B cell (primary cell): ENCODE measurements at regions not wholly inside any gene's neighbourhood (a gene's known extent, or its start where the extent isn't known, plus 50 kb on each side); places are given as distances from the start of the nearest gene placed in this dataset.

ENCODE experiments used
- ATAC-seq: fragments of 200-7000 bp; cut with Tn5 transposase; one replicate; pipeline ENCODE4 v1.10.0; 2021; ENCODE audit warnings: low read depth, mild to moderate bottlenecking, moderate number of reproducible peaks, moderate library complexity
- CTCF ChIA-PET: fragments of 350-600 bp; sonication (Branson Sonifier 250); formaldehyde crosslinking; loops from one replicate; lab custom pipeline; 2021; ENCODE audit warnings: antibody characterized with exemption, inconsistent platforms; lab: Charles Lee
- POLR2A ChIA-PET: fragments of 350-600 bp; sonication (Branson Sonifier 250); formaldehyde crosslinking; loops from one replicate; lab custom pipeline; 2021; ENCODE audit warnings: antibody characterized with exemption; lab: Charles Lee
- DNase-seq: peaks from one replicate; pipeline ENCODE4 v3.0.0; 2013
- H2AFZ ChIP-seq: 2 replicates; pipeline ENCODE4 v1.6.1; 2012; ENCODE audit warnings: mild to moderate bottlenecking, low read depth, low read length; ENCODE audit not compliant: insufficient read depth, poor library complexity, severe bottlenecking
- H3K27ac ChIP-seq, 2 donors: 1 replicate in 1 of 2; 2 replicates in 1 of 2; pipeline ENCODE4 v1.5.1; 2012 to 2013; ENCODE audit warnings: low read length in 2 of 2, mild to moderate bottlenecking in 2 of 2, moderate library complexity in 1 of 2
- H3K27me3 ChIP-seq, 4 experiments: fragments of 200-600 bp in 1 of 4; sonication (generic) in 1 of 4; replicated peaks in 1 of 4; 1 replicate in 2 of 4; 2 replicates in 2 of 4; pipeline versions ENCODE4 v1.6.1 to v1.7.0; 2013 to 2016; ENCODE audit warnings: low read length in 3 of 4, mild to moderate bottlenecking in 2 of 4, mixed read lengths in 1 of 4, moderate library complexity in 1 of 4; ENCODE audit not compliant: insufficient read depth in 4 of 4, control insufficient read depth in 3 of 4; ENCODE audit errors: control extremely low read depth in 1 of 4
- H3K36me3 ChIP-seq, 2 experiments: replicated peaks in 1 of 2; 1 replicate in 1 of 2; 2 replicates in 1 of 2; pipeline versions ENCODE4 v1.6.1 to v1.7.1; 2013; ENCODE audit warnings: low read length in 1 of 2; ENCODE audit not compliant: insufficient read depth in 2 of 2, control insufficient read depth in 1 of 2; ENCODE audit errors: control extremely low read depth in 1 of 2, extremely low read depth in 1 of 2
- H3K4me1 ChIP-seq, 2 donors: fragments of 200-600 bp in 1 of 2; sonication (generic) in 1 of 2; 1 replicate in 1 of 2; 2 replicates in 1 of 2; pipeline versions ENCODE4 v1.5.1 to v1.6.1; 2013 to 2017; ENCODE audit warnings: low read length in 2 of 2; ENCODE audit not compliant: control insufficient read depth in 2 of 2, insufficient read depth in 2 of 2
- H3K4me2 ChIP-seq: replicated peaks from 2 replicates; pipeline ENCODE3; 2012; ENCODE audit warnings: mild to moderate bottlenecking, low read depth, low read length; ENCODE audit not compliant: poor library complexity, severe bottlenecking
- H3K4me3 ChIP-seq, 5 experiments: fragments of 200-600 bp in 1 of 5; sonication (generic) in 1 of 5; 1 replicate in 3 of 5; 2 replicates in 2 of 5; pipeline versions ENCODE4 v1.5.1 to v1.7.0; 2011 to 2016; ENCODE audit warnings: low read length in 4 of 5, mild to moderate bottlenecking in 4 of 5, low read depth in 2 of 5, control low read depth in 1 of 5, moderate library complexity in 1 of 5; ENCODE audit not compliant: insufficient read depth in 1 of 5; ENCODE audit errors: control extremely low read depth in 1 of 5, extremely low read depth in 1 of 5
- H3K79me2 ChIP-seq: fragments of 200-600 bp; sonication (generic); one replicate; pipeline ENCODE4 v1.6.0; 2016; ENCODE audit warnings: low read length; ENCODE audit not compliant: control insufficient read depth, insufficient read depth
- H3K9ac ChIP-seq: fragments of 200-600 bp; sonication (generic); 2 replicates; pipeline ENCODE4 v1.6.1; 2017; ENCODE audit warnings: mild to moderate bottlenecking, low read length, moderate library complexity
- H3K9me3 ChIP-seq, 3 donors: one replicate each; pipeline versions ENCODE4 v1.6.1 to v1.7.1; 2013; ENCODE audit warnings: low read length in 2 of 3; ENCODE audit not compliant: control insufficient read depth in 2 of 3, insufficient read depth in 1 of 3; ENCODE audit errors: control extremely low read depth in 1 of 3
- H4K20me1 ChIP-seq: 2 replicates; pipeline ENCODE4 v1.6.0; 2012; ENCODE audit warnings: mild to moderate bottlenecking, low read length; ENCODE audit not compliant: insufficient read depth, control insufficient read depth, poor library complexity, severe bottlenecking
- H3K27ac Mint-ChIP-seq: one replicate; pipeline ENCODE4 v1.8.0; 2021; ENCODE audit warnings: mixed read lengths
- H3K27me3 Mint-ChIP-seq: one replicate; pipeline ENCODE4 v1.8.0; 2021; ENCODE audit warnings: mixed read lengths
- H3K4me1 Mint-ChIP-seq: one replicate; pipeline ENCODE4 v1.8.0; 2021; ENCODE audit warnings: mixed read lengths
- H3K4me3 Mint-ChIP-seq: one replicate; pipeline ENCODE4 v1.8.0; 2021; ENCODE audit warnings: mixed read lengths
- H3K9me3 Mint-ChIP-seq: one replicate; pipeline ENCODE4 v1.8.0; 2022; ENCODE audit warnings: mixed read lengths; ENCODE audit not compliant: insufficient read depth
- CTCF ChIP-seq: fragments of 200-600 bp; IDR thresholded peaks from one replicate; pipeline ENCODE4 v1.8.0; 2022; ENCODE audit warnings: antibody characterized with exemption, mild to moderate bottlenecking
- EZH2 ChIP-seq: IDR thresholded peaks from 2 replicates; pipeline ENCODE4 v1.6.1; 2012; ENCODE audit warnings: borderline replicate concordance, low read depth, mild to moderate bottlenecking, moderate library complexity, low read length; ENCODE audit not compliant: insufficient read depth, poor library complexity, severe bottlenecking
- WGBS: methylation state at CpG from one replicate; pipeline ENCODE4 v1.1.5; 2013; ENCODE audit warnings: missing lambda C conversion rate; ENCODE audit not compliant: insufficient coverage; 5-methylcytosine and 5-hydroxymethylcytosine counted together
- intact Hi-C: fragments of 100-400 bp; cut with micrococcal nuclease; formaldehyde crosslinking; loops from one replicate; pipeline ENCODE4 v1.10.0; 2022

DNA sequence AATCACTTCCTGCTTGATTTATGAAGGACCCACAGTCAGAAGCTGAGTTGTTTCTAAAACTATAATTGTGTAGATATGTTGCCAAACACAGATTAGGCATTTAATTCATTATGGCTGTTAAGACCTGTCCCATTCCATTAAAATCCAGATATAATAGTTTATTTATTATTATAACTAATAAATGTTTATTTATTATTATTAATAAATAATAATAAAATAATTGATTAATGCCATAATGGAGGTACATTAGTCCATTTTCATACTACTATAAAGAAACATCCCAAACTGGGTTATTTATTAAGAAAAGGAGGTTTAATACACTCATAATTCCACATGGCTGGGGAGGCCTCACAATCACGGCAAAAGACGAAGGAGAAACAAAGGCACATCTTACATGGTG lies 1240.9 kb downstream of the CDH11 start:
- H3K4me1 Mint-ChIP-seq, result no peaks in the 10 kb centered on the region
- DNase-seq, result no peak

GRCh38 chr16:63877401-63877800 lies 1244.5 kb downstream of the CDH11 start:
- Mint-ChIP-seq H3K4me3 (no peak overlapping the region), H3K9me3 (peaks cover 6% of the 10 kb centered on the region), H3K4me1 (no peaks in the 10 kb centered on the region), H3K27ac (no peak overlapping the region), H3K27me3 (no peaks in the 10 kb centered on the region)
- no peaks in the 10 kb centered on the region for H3K27me3 ChIP-seq
- H3K4me3 ChIP-seq, result no peak overlapping the region
- no peaks in the 10 kb centered on the region for H3K4me1 ChIP-seq
- no peak for ATAC-seq
- no peaks in the 10 kb centered on the region for H4K20me1 ChIP-seq
- ChIA-PET POLR2A (no interaction called here), CTCF (no interaction called here)
- H3K27ac ChIP-seq, result no peak overlapping the region
- H3K79me2 ChIP-seq, result no peaks in the 10 kb centered on the region
- intact Hi-C loops, result no loop called here
- H3K4me2 ChIP-seq, result no peak overlapping the region
- TF ChIP-seq EZH2 (no peak), CTCF (no peak)
- no CpG with 5 or more reads among the region's 3 CpGs for WGBS
- no peak for DNase-seq
- no peak overlapping the region for H2AFZ ChIP-seq
- H3K9me3 ChIP-seq, result no peaks in the 10 kb centered on the region
- no peak overlapping the region for H3K9ac ChIP-seq
- no peaks in the 10 kb centered on the region for H3K36me3 ChIP-seq

More for the DNA sequence above, 1240.9 kb downstream of the CDH11 start:
- Histone ChIP-seq H3K9me3 (no peaks in the 10 kb centered on the region), H2AFZ (no peak overlapping the region), H3K27ac (no peak overlapping the region), H4K20me1 (no peaks in the 10 kb centered on the region), H3K36me3 (no peaks in the 10 kb centered on the region), H3K79me2 (no peaks in the 10 kb centered on the region), H3K4me1 (no peaks in the 10 kb centered on the region), H3K4me2 (no peak overlapping the region), H3K27me3 (no peaks in the 10 kb centered on the region), H3K9ac (no peak overlapping the region), H3K4me3 (no peak overlapping the region)
- H3K27ac Mint-ChIP-seq, result no peak overlapping the region
- ChIA-PET POLR2A (no interaction called here), CTCF (no interaction called here)
- intact Hi-C loops, result no loop called here
- TF ChIP-seq CTCF (no peak), EZH2 (no peak)
- ATAC-seq, result no peak
- H3K27me3 Mint-ChIP-seq, result no peaks in the 10 kb centered on the region
- no peak overlapping the region for H3K4me3 Mint-ChIP-seq
- no CpG with 5 or more reads among the region's 2 CpGs for WGBS
- H3K9me3 Mint-ChIP-seq, result peaks cover 8% of the 10 kb centered on the region
